ENCODE measurements at regions not wholly inside any gene's neighbourhood (a gene's known extent, or its start where the extent isn't known, plus 50 kb on each side); places are given as distances from the start of the nearest gene placed in this dataset.

GRCh38 chr13:108566413-108567170 lies 62.8 kb upstream of the MYO16 start:
- Histone ChIP-seq H3K4me3 (ENCODE audit: low read length) (no peak overlapping the region), H3K36me3 (ENCODE audit: insufficient read depth, low read length) (no peaks in the 10 kb centered on the region), H3K27me3 (ENCODE audit: control insufficient read depth in 1 of 2, insufficient read depth in 2 of 2, low read length in 2 of 2) (no peaks in the 10 kb centered on the region), H3K27ac (ENCODE audit: low read depth in 1 of 2, low read length in 2 of 2) (no peak overlapping the region), H3K4me1 (ENCODE audit: insufficient read depth, low read length) (no peaks in the 10 kb centered on the region), H3K9me3 (ENCODE audit: control insufficient read depth in 1 of 2, insufficient read depth in 1 of 2, low read length in 2 of 2) (no peaks in the 10 kb centered on the region)
- ChIA-PET POLR2A (no interaction called here), CTCF (no interaction called here)
- intact Hi-C loops (cut with DNase I, micrococcal nuclease): no loop called here
- Mint-ChIP-seq H3K9me3 (no peaks in the 10 kb centered on the region), H3K4me1 (ENCODE audit: low read depth) (no peaks in the 10 kb centered on the region), H3K27me3 (peaks cover 4% of the 10 kb centered on the region), H3K4me3 (no peak overlapping the region), H3K27ac (no peak overlapping the region), H3K36me3 (ENCODE audit: low read depth) (no peaks in the 10 kb centered on the region)
- no peak for DNase-seq
- TF ChIP-seq CTCF (IDR thresholded peaks at IDR 0.05): no peak
- no peak for ATAC-seq (ENCODE audit: poor library complexity)

GRCh38 chr13:108572782-108573211 lies 56.6 kb upstream of the MYO16 start:
- no peaks in the 10 kb centered on the region for H3K9me3 ChIP-seq (ENCODE audit: control insufficient read depth in 1 of 2, insufficient read depth in 1 of 2, low read length in 2 of 2)
- intact Hi-C loops (cut with DNase I, micrococcal nuclease): no loop called here
- H3K4me1 ChIP-seq (ENCODE audit: insufficient read depth, low read length): no peaks in the 10 kb centered on the region
- TF ChIP-seq CTCF (IDR thresholded peaks at IDR 0.05): no peak
- no peak overlapping the region for H3K4me3 ChIP-seq (ENCODE audit: low read length)
- CTCF ChIA-PET: no interaction called here
- Mint-ChIP-seq H3K4me3 (no peak overlapping the region), H3K27ac (no peak overlapping the region), H3K9me3 (no peaks in the 10 kb centered on the region), H3K36me3 (ENCODE audit: low read depth) (no peaks in the 10 kb centered on the region), H3K27me3 (peaks cover 10% of the 10 kb centered on the region), H3K4me1 (ENCODE audit: low read depth) (no peaks in the 10 kb centered on the region)
- peaks cover 0 to 2% of the 10 kb centered on the region in 2 experiments for H3K27me3 ChIP-seq (ENCODE audit: control insufficient read depth in 1 of 2, insufficient read depth in 2 of 2, low read length in 2 of 2)
- DNase-seq: no peak
- ATAC-seq (ENCODE audit: poor library complexity): no peak
- POLR2A ChIA-PET: no interaction called here
- no peak overlapping the region for H3K27ac ChIP-seq (ENCODE audit: low read depth in 1 of 2, low read length in 2 of 2)
- no peaks in the 10 kb centered on the region for H3K36me3 ChIP-seq (ENCODE audit: insufficient read depth, low read length)

- no peak for TF ChIP-seq CTCF (IDR thresholded peaks at IDR 0.05)
- H3K4me3 Mint-ChIP-seq: no peak overlapping the region
- Histone ChIP-seq H3K4me1 (ENCODE audit: insufficient read depth, low read length) (no peaks in the 10 kb centered on the region), H3K9me3 (ENCODE audit: control insufficient read depth in 1 of 2, insufficient read depth in 1 of 2, low read length in 2 of 2) (no peaks in the 10 kb centered on the region), H3K27me3 (ENCODE audit: control insufficient read depth in 1 of 2, insufficient read depth in 2 of 2, low read length in 2 of 2) (peaks cover 0 to 2% of the 10 kb centered on the region in 2 experiments), H3K4me3 (ENCODE audit: low read length) (no peak overlapping the region), H3K27ac (ENCODE audit: low read depth in 1 of 2, low read length in 2 of 2) (no peak overlapping the region), H3K36me3 (ENCODE audit: insufficient read depth, low read length) (no peaks in the 10 kb centered on the region)
- no peak overlapping the region for H3K27ac Mint-ChIP-seq
- DNase-seq (no peak), ATAC-seq (ENCODE audit: poor library complexity) (no peak)
- ChIA-PET CTCF (no interaction called here), POLR2A (no interaction called here)
- H3K4me1 Mint-ChIP-seq (ENCODE audit: low read depth): no peaks in the 10 kb centered on the region
- H3K27me3 Mint-ChIP-seq: peaks cover 10% of the 10 kb centered on the region
- H3K36me3 Mint-ChIP-seq (ENCODE audit: low read depth): no peaks in the 10 kb centered on the region
- H3K9me3 Mint-ChIP-seq: no peaks in the 10 kb centered on the region
- intact Hi-C loops (cut with DNase I, micrococcal nuclease): no loop called here
Observed at GRCh38 chr13:108573455-108573854, 56.0 kb upstream of the MYO16 start.

Measured in CD4-positive, alpha-beta T cell (primary cell).